ENCODE measurements at regions not wholly inside any gene's neighbourhood (a gene's known extent, or its start where the extent isn't known, plus 50 kb on each side); places are given as distances from the start of the nearest gene placed in this dataset.

- TF ChIP-seq POLR2A (IDR thresholded peaks at IDR 0.05) = no peak
- no peak for TF ChIP-seq CTCF (IDR thresholded peaks at IDR 0.05 in 8 of 11, conservative IDR thresholded peaks at IDR 0.05 in 3 of 11)
Measured at GRCh38 chr5:175206669-175207068, 237.3 kb downstream of the DRD1 start.

All from spleen (tissue), 7 donors.